HEK293T (cell line): ENCODE measurements at regions not wholly inside any gene's neighbourhood (a gene's known extent, or its start where the extent isn't known, plus 50 kb on each side); places are given as distances from the start of the nearest gene placed in this dataset.

Experiments used
- CTCF ChIA-PET: fragments of 350-600 bp; formaldehyde crosslinking; extraction: SDS; loops from one replicate; lab custom pipeline; 2021; ENCODE audit warnings: antibody characterized with exemption, inconsistent platforms; lab: Yijun Ruan, JAX
- POLR2A ChIA-PET: fragments of 350-600 bp; formaldehyde crosslinking; extraction: SDS; loops from one replicate; lab custom pipeline; 2020; ENCODE audit warnings: antibody characterized with exemption, inconsistent platforms; lab: Yijun Ruan, JAX
- DNase-seq: peaks from one replicate; pipeline ENCODE4 v3.0.0; 2012; ENCODE audit warnings: mixed read lengths; ENCODE audit errors: extremely low spot score
- ARNT ChIP-seq: fragments of 450-650 bp; IDR thresholded peaks from 2 replicates; pipeline ENCODE4 v1.6.1; 2017; ENCODE audit warnings: mild to moderate bottlenecking
- BHLHE40 ChIP-seq: fragments of 450-650 bp; IDR thresholded peaks from 2 replicates; pipeline ENCODE4 v1.6.1; 2016; ENCODE audit warnings: mild to moderate bottlenecking, moderate library complexity, borderline replicate concordance
- CTBP1 ChIP-seq: fragments of 450-650 bp; IDR thresholded peaks from 2 replicates; pipeline ENCODE4 v1.6.1; 2016; ENCODE audit warnings: borderline replicate concordance
- ELF4 ChIP-seq: fragments of 450-650 bp; IDR thresholded peaks from 2 replicates; pipeline ENCODE4 v1.6.1; 2017; ENCODE audit warnings: antibody characterized with exemption
- FOXA1 ChIP-seq: fragments of 450-650 bp; IDR thresholded peaks from 2 replicates; pipeline ENCODE4 v1.6.1; 2016; ENCODE audit warnings: mild to moderate bottlenecking
- FOXK2 ChIP-seq: fragments of 450-650 bp; IDR thresholded peaks from 2 replicates; pipeline ENCODE4 v1.6.1; 2016; ENCODE audit warnings: mild to moderate bottlenecking
- FOXM1 ChIP-seq: fragments of 450-650 bp; IDR thresholded peaks from 2 replicates; pipeline ENCODE4 v1.6.1; 2017; ENCODE audit warnings: mild to moderate bottlenecking, borderline replicate concordance
- HDGF ChIP-seq: fragments of 450-650 bp; IDR thresholded peaks from 2 replicates; pipeline ENCODE4 v1.6.1; 2017; ENCODE audit warnings: antibody characterized with exemption, borderline replicate concordance
- L3MBTL2 ChIP-seq: fragments of 450-650 bp; conservative IDR thresholded peaks from 2 replicates; pipeline ENCODE4 v1.6.1; 2016; ENCODE audit warnings: mild to moderate bottlenecking
- LEF1 ChIP-seq: fragments of 450-650 bp; IDR thresholded peaks from 2 replicates; pipeline ENCODE4 v1.6.1; 2017; ENCODE audit warnings: mild to moderate bottlenecking, borderline replicate concordance
- NFRKB ChIP-seq: fragments of 450-650 bp; IDR thresholded peaks from 2 replicates; pipeline ENCODE4 v1.6.1; 2016; ENCODE audit warnings: mild to moderate bottlenecking, moderate library complexity
- SP1 ChIP-seq: fragments of 450-650 bp; IDR thresholded peaks from 2 replicates; pipeline ENCODE4 v1.6.1; 2017
- SUZ12 ChIP-seq: fragments of 450-650 bp; IDR thresholded peaks from 2 replicates; pipeline ENCODE4 v1.6.1; 2016; ENCODE audit warnings: mild to moderate bottlenecking
- TARDBP ChIP-seq: fragments of 450-650 bp; IDR thresholded peaks from 2 replicates; pipeline ENCODE4 v1.6.1; 2016
- ZNF384 ChIP-seq: fragments of 450-650 bp; IDR thresholded peaks from 2 replicates; pipeline ENCODE4 v1.6.1; 2016
- TF ChIP-seq, protein P1 (sequence below): fragments of 450-650 bp; IDR thresholded peaks from 2 replicates; pipeline ENCODE4 v1.6.1; 2016

DNA sequence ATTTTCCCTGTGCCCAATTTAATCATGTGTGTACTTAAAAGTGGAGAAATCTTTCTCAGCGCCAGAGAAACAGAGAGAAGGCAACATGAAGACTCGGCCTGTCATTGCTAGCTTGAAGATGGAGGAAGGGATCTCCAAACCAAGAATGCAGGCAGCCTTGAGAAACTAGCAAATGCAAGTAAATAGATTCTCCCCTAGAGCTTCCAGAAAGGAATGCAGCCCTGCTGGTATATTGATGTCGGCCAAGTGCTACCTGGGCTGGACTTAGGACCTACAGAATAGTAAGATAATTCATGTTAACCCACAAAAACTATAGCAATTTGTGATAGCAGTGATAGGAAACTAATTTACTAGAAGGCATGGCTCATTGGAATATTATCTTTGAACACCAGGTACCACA lies 150.9 kb upstream of the ABI3BP start:
- POLR2A ChIA-PET, result no interaction called here
- DNase-seq, result no peak
- CTCF ChIA-PET, result no interaction called here

DNA sequence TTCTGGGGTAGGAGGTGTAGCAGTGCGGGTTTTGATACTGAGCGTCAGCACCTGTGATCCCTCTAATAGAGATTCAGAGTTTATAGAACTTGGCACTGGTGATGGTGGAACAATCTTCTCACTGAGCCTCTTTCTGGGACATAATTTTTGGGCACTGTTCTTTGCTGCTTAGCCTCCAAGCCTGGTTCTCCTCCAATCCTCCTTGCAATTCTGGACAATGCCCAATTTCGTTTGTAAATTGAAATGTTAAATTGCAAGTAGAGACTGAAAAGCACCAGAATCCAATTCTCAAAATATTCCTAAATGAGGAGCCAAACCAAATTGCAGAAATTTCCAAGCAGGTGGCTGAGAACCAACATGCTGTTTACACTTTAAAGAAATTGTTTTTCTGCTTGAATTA lies 149.8 kb upstream of the ABI3BP start:
- DNase-seq, result no peak
- ChIA-PET CTCF (no interaction called here), POLR2A (no interaction called here)
- TF ChIP-seq L3MBTL2 (no peak), FOXA1 (no peak), ZNF384 (no peak), SP1 (no peak), HDGF (no peak), FOXM1 (no peak), ELF4 (no peak), BHLHE40 (no peak), FOXK2 (no peak), LEF1 (no peak), TARDBP (no peak), NFRKB (no peak), CTBP1 (no peak), ARNT (no peak)
- TF ChIP-seq, protein P1, sequence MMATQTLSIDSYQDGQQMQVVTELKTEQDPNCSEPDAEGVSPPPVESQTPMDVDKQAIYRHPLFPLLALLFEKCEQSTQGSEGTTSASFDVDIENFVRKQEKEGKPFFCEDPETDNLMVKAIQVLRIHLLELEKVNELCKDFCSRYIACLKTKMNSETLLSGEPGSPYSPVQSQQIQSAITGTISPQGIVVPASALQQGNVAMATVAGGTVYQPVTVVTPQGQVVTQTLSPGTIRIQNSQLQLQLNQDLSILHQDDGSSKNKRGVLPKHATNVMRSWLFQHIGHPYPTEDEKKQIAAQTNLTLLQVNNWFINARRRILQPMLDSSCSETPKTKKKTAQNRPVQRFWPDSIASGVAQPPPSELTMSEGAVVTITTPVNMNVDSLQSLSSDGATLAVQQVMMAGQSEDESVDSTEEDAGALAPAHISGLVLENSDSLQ, result no peak

More for the DNA sequence above, 150.9 kb upstream of the ABI3BP start:
- TF ChIP-seq FOXK2, result no peak
- TF ChIP-seq, protein P1, result no peak
- TF ChIP-seq ELF4, result no peak
- no peak for TF ChIP-seq FOXA1
- TF ChIP-seq FOXM1, result no peak
- TF ChIP-seq ARNT, result no peak
- no peak for TF ChIP-seq LEF1
- no peak for TF ChIP-seq HDGF

DNA sequence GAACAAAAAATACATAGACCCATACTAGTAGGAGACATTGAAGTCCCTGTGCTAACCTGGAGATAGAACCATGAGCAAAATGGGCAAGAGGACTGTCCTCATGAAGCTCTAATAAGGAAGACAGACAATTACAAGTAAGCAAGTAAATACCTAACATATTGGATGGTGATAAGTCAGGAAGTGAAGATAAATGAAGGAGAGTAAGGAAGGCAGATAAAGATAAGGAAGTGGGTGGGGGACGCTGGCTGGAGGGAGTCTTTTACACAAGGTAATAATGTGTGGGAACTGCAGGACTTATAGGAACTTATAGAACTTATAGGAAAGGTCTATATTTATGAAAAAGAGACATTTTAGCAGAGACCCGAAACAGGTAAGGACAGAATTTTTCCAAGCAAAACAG lies 148.9 kb upstream of the ABI3BP start:
- TF ChIP-seq HDGF (no peak), NFRKB (no peak), FOXA1 (no peak), SUZ12 (no peak), ELF4 (no peak), ZNF384 (no peak), FOXK2 (no peak), FOXM1 (no peak), TARDBP (no peak), SP1 (no peak), CTBP1 (no peak), BHLHE40 (no peak), L3MBTL2 (no peak), ARNT (no peak), LEF1 (no peak)
- TF ChIP-seq, protein P1, result no peak
- DNase-seq, result no peak
- ChIA-PET POLR2A (no interaction called here), CTCF (interaction anchor here (0.6 kb wide), 1 partner anchor 740 kb away, joined by 3 read pairs; no protein-coding TSS in a partner anchor)

DNA sequence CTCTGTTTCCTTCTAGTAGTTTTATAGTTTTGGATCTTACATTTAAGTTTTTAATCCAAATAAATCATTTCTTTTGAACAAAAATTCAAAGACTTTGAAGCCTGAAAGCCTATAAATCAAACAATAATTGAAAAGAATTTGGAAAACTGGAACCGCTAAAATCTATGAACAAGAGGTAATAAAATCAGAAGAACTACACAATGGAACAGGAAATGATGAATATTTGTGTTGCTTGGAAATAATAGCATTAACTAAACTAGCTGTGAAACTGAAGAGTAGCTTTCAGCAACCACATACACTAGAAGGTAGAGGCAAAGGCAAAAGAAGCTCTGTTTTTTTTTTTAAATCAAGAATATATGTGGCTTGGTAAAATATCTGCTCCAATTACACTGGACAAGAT lies 147.9 kb upstream of the ABI3BP start:
- TF ChIP-seq SP1 (no peak), FOXK2 (no peak), BHLHE40 (no peak), LEF1 (no peak), HDGF (no peak), FOXM1 (no peak), CTBP1 (no peak), NFRKB (no peak), ZNF384 (no peak), SUZ12 (no peak), L3MBTL2 (no peak), FOXA1 (no peak), ELF4 (no peak)
- TF ChIP-seq, protein P1, result no peak
- POLR2A ChIA-PET, result no interaction called here
- CTCF ChIA-PET, result no interaction called here
- DNase-seq, result no peak

DNA sequence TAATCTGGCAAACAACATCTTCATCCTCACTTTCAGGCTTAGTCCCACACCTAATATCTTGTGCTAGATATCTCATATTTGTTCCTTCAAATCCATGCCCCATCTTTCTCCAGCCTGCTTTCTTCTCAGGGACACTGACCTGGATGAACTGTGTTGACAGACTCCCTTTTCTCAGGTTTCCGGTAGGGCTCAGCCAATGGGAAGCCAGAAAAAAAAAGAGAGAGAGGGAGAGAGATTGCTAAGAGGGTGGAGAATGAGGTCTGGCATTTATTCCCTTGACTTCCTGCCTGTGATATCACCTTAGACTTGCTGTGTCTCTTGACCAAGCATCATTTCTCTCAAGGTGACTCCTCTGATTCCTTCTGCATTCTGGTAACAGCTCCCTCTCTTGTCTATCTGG lies 145.6 kb upstream of the ABI3BP start:
- TF ChIP-seq HDGF (no peak), ELF4 (no peak), TARDBP (no peak), SUZ12 (no peak), SP1 (no peak), BHLHE40 (no peak)
- ChIA-PET POLR2A (no interaction called here), CTCF (no interaction called here)
- DNase-seq, result no peak

DNA sequence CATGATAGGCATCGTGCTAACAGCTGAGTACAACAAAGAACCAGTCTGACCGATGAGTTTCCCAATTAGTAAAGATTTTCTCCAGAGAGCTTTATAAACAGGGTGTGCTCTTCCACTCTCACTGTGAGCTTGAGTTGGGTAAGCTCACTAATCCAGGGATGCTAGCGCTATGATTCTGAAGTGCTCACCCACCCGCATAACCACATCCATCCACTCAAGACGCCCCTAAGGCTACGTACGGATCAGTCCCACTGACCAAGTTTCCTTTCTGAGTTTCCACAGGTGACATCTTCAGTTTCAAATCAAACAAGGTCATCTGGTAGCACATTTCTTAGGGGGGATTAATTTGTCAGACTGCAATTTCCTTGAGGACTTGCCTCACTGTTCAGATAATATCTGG lies 141.1 kb upstream of the ABI3BP start:
- TF ChIP-seq SUZ12 (no peak), TARDBP (no peak), NFRKB (no peak), ZNF384 (no peak), ARNT (no peak), SP1 (no peak), LEF1 (no peak), HDGF (no peak), CTBP1 (no peak), FOXA1 (no peak)
- TF ChIP-seq, protein P1, result no peak
- DNase-seq, result no peak
- ChIA-PET POLR2A (no interaction called here), CTCF (no interaction called here)
